ENCODE measurements at regions not wholly inside any gene's neighbourhood (a gene's known extent, or its start where the extent isn't known, plus 50 kb on each side); places are given as distances from the start of the nearest gene placed in this dataset.

DNA sequence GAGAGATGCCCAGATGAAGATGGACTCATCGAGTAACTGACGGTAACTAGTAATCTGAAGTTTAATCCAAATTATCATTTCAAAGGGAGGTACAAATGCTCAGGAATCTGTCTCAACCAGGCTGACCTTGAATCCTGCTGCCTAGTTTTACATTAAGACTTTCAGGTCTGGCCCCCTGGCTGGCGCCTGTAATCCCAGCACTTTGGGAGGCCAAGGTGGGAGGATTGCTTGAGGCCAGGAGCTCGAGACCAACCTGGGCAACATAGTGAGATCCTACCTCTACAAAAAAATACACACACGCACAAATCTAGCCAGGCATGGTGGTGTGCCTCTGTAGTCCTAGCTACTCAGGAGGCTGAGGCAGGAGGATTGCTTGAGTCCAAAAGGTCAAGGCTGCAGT is 95.7 kb upstream of the AKT3 start:
- TF ChIP-seq, protein P1, sequence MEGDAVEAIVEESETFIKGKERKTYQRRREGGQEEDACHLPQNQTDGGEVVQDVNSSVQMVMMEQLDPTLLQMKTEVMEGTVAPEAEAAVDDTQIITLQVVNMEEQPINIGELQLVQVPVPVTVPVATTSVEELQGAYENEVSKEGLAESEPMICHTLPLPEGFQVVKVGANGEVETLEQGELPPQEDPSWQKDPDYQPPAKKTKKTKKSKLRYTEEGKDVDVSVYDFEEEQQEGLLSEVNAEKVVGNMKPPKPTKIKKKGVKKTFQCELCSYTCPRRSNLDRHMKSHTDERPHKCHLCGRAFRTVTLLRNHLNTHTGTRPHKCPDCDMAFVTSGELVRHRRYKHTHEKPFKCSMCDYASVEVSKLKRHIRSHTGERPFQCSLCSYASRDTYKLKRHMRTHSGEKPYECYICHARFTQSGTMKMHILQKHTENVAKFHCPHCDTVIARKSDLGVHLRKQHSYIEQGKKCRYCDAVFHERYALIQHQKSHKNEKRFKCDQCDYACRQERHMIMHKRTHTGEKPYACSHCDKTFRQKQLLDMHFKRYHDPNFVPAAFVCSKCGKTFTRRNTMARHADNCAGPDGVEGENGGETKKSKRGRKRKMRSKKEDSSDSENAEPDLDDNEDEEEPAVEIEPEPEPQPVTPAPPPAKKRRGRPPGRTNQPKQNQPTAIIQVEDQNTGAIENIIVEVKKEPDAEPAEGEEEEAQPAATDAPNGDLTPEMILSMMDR (IDR thresholded peaks at IDR 0.05; ENCODE audit: borderline replicate concordance, insufficient read depth, low read depth, low read length) = no peak
- H3K4me3 ChIP-seq (ENCODE audit: low read depth, low read length) = no peak overlapping the region

DNA sequence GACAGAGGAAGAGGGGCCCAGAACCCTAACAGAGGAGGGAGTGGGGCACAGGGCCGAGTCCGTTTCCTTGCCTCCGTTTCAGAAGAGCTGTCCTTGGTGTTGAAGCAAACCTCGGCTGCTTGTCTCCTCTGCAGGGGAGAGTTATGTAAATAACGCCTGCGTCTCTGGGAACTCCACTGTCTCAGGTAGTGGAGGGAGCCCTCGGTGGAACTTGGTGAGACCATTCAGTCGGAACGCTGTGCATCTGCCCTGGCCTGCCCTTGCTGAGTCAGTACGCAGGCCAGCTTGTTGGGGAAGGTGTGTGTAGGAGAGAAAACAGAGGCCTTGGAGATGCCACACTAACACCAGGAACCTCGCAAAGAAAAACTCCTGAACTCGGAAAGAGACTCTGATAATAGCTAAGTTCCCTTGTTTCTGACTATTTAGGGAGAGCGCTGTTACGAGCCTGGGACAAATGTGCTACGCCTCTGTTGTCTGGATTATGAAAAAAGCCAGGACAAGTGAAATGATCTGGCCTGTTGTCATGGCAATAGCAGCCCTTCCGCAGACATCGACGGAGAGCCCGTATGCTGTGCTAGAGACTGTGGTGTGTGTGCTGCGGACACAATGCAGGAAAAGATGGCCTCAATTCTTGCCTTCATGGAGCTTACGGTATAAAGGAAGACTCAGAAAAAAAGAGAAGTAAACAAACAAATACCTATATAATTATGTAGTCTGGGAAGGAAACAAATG is 94.6 kb upstream of the AKT3 start:
- TF ChIP-seq, protein P1 (IDR thresholded peaks at IDR 0.05; ENCODE audit: borderline replicate concordance, insufficient read depth, low read depth, low read length) = no peak
- no peak overlapping the region for H3K4me3 ChIP-seq (ENCODE audit: low read depth, low read length)

DNA sequence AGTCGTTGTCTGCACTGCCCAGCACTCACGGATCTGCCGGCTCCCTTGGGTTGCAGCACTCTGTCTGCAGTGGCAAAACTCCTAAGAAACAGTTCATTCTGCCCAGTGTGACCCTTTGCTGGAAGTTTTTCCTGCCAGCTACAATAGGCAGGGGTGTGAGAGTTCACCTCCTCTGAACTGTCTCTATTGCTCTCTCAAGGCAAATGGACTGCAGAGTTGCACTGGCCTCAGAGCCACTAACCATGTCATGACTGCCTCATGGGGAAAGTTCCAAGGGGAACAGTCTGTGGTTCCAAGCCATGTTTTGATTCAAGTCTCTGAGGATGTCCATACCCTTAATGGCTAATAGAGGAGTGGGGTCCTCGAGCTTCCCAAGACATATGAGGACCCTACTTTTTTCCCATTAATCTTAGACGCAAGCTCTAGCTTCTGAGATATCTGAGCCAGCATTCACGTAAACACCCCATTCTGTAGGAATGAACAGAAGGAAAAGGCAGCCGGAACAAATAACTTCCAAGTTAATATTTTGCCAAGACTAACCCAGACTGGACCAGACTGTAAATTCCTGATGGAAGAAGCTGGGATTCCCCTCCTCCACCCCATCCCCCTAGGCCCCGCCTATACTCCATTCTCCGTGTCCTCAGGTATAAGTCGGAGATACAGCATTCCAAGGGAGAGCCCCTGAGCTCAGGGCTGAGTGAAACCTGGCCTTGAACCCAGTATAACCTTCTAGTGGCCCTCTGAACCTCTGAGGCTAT is 93.8 kb upstream of the AKT3 start:
- no peak overlapping the region for H3K4me3 ChIP-seq (ENCODE audit: low read depth, low read length)
- TF ChIP-seq, protein P1 (IDR thresholded peaks at IDR 0.05; ENCODE audit: borderline replicate concordance, insufficient read depth, low read depth, low read length) = no peak

DNA sequence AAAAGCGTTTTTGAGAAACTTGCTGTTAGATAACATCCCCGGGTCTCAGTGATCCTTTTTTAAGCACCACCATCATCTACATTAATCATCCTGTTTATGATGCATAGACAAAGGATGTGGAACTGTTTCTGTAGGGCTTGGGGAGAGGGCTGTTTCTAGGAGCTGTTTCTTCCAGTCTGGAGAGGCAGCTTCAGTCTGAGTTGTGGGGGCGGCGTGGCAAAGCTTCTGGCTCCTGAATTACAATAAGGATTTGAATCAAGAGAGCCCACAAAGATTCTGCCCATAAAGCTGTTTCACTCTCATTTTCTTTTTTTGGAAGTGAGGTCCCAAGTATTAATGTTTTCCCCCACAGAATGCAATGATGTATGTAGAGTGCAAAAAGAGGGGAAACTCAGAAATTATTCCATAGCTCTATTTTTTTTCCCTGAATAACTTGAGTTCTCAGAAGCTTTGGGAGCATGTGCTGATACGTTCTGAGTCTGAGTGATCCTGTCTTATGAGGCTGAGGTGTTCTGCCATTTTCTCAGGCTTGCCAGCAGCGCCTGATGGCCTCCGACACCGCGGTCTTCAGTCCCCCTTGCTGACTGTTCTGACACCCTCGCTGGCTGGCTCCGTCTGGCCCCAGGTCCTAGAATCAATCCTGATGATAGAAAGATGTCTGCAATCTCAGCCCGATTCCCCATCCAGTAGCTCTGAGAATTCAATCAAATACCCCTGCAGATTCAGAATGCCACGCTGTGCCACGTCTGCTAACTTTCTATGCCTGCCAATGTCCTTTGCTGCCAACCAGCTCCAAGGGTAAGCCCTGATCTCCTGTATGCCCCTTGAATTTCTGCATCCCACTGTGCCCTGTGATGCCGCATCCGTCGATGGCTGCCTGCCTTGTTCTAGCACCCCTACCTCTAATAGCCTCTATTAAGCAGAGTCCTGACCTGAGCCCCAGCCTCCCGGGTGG is 92.4 kb upstream of the AKT3 start:
- no peak overlapping the region for H3K4me3 ChIP-seq (ENCODE audit: low read depth, low read length)
- TF ChIP-seq, protein P1 (IDR thresholded peaks at IDR 0.05; ENCODE audit: borderline replicate concordance, insufficient read depth, low read depth, low read length) = no peak

DNA sequence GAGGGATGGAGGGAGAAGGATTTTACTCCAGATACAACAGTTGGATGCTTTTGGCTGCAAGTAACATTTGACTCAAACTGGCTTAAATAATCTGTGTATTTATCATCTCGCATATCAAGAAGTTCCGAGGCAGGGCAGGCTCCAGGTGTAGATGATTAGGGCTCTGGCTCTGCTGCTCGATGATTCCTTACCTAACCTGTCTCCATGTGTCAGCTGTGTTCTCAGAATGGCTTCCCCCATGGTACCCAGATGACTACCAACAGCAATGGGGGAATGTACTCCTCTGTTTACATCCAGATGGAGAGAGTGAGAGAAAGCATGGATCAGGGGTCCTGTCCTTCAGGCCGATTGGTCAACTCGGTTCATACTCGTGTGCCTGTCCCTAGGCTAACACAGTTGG is 90.4 kb upstream of the AKT3 start:
- no peak overlapping the region for H3K4me3 ChIP-seq (ENCODE audit: low read depth, low read length)
- TF ChIP-seq, protein P1 (IDR thresholded peaks at IDR 0.05; ENCODE audit: borderline replicate concordance, insufficient read depth, low read depth, low read length) = no peak

DNA sequence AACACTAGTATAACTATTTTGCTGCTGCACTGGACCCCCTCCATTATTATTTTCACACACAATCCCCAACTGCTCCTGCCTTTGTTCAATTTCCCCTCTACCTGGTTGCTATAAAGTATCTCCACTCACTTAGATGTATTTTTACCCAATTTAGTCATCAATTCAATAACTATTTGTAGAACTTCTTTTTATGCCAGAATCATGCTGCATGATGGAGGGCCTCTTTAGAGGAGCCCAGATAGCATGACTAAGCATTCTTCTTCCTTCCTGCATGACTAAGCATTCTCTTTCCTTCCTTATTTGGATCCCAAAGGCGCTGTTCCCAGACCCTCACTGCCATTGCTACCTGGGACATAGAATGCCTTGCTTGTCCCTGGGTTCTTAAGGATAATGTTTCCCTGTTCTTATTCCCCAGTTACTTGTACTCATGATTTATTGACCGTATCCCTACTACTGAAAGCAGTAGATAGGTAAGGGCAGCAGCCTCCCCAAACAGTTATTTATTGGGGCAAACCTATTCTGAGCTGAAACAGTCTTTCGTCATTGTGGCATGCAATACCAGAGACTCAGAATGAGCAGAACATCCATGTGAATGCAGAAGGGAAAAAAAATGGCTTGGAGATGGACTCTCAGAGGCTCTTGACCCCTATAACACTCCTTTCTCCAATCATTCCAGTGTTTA is 89.3 kb upstream of the AKT3 start:
- TF ChIP-seq, protein P1 (IDR thresholded peaks at IDR 0.05; ENCODE audit: borderline replicate concordance, insufficient read depth, low read depth, low read length) = no peak
- no peak overlapping the region for H3K4me3 ChIP-seq (ENCODE audit: low read depth, low read length)

Measured in GM12875 (cell line).